MCF 10A (cell line): ENCODE measurements at regions not wholly inside any gene's neighbourhood (a gene's known extent, or its start where the extent isn't known, plus 50 kb on each side); places are given as distances from the start of the nearest gene placed in this dataset.

Source experiments
- BruUV-seq: library from RNA; stranded (reverse); fragments of 400-500 nt; replicated peaks from 2 replicates; lab custom pipeline; 2021; lab: Mats Ljungman, UMichigan
- CTCF ChIA-PET: fragments of 300-600 bp; sonication (Branson Sonifier 250); formaldehyde crosslinking; extraction: SDS; loops from one replicate; lab custom pipeline; 2021; ENCODE audit warnings: antibody characterized with exemption, inconsistent platforms; lab: Yijun Ruan, JAX
- POLR2A ChIA-PET: fragments of 300-600, 350-650 bp; sonication (Branson Sonifier 250); formaldehyde crosslinking; extraction: SDS; loops from one replicate; lab custom pipeline; 2020; ENCODE audit warnings: antibody characterized with exemption, inconsistent platforms; lab: Yijun Ruan, JAX
- DNase-seq: peaks from one replicate; pipeline ENCODE4 v3.0.0-alpha.2; 2018; ENCODE audit not compliant: unreplicated experiment
- H3K27ac Mint-ChIP-seq: one replicate; pipeline ENCODE4 v1.8.0; 2022; ENCODE audit warnings: mild to moderate bottlenecking, low read depth, mixed read lengths; ENCODE audit not compliant: unreplicated experiment
- H3K27me3 Mint-ChIP-seq: one replicate; pipeline ENCODE4 v1.8.0; 2022; ENCODE audit warnings: mixed read lengths; ENCODE audit not compliant: insufficient read depth, unreplicated experiment
- H3K36me3 Mint-ChIP-seq: one replicate; pipeline ENCODE4 v1.8.0; 2022; ENCODE audit warnings: mild to moderate bottlenecking, moderate library complexity, mixed read lengths; ENCODE audit not compliant: insufficient read depth, unreplicated experiment
- H3K4me1 Mint-ChIP-seq: one replicate; pipeline ENCODE4 v1.8.0; 2022; ENCODE audit warnings: mixed read lengths; ENCODE audit not compliant: insufficient read depth, unreplicated experiment
- H3K4me3 Mint-ChIP-seq: one replicate; pipeline ENCODE4 v1.8.0; 2022; ENCODE audit warnings: mild to moderate bottlenecking, moderate library complexity, mixed read lengths; ENCODE audit not compliant: unreplicated experiment
- H3K9me3 Mint-ChIP-seq: one replicate; pipeline ENCODE4 v1.8.0; 2022; ENCODE audit warnings: mixed read lengths; ENCODE audit not compliant: unreplicated experiment
- intact Hi-C: fragments of 100-400 bp; cut with micrococcal nuclease; formaldehyde crosslinking; loops from 2 replicates; pipeline ENCODE4 v1.14.1; 2022
- TF ChIP-seq, protein P1 (sequence below): fragments of 200-600 bp; IDR thresholded peaks from one replicate; pipeline ENCODE4 v1.8.0; 2022; ENCODE audit warnings: antibody characterized with exemption, mild to moderate bottlenecking; ENCODE audit not compliant: unreplicated experiment

DNA sequence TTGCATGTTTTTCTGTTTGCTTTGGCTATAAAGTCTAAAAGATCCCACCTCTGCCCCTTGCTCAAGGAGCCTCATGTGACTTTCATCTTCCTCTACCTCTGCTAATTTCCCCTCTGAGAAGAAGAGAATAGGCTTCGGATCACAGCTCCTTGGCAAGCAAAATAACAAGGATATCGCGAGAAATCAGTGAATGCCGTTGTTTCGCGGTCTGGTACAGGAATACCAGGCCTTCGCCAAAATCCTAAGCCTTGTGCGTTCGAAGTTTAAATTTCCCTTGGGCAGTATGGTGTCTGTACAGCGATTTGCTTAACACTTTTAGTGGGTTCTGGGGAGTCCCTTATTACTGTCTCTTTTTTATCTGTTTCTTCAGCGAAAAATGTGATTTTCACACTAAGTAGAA lies 142.3 kb downstream of the IRF8 start:
- H3K9me3 Mint-ChIP-seq: no peaks in the 10 kb centered on the region
- H3K27ac Mint-ChIP-seq: no peak overlapping the region
- no peak for DNase-seq
- TF ChIP-seq, protein P1, sequence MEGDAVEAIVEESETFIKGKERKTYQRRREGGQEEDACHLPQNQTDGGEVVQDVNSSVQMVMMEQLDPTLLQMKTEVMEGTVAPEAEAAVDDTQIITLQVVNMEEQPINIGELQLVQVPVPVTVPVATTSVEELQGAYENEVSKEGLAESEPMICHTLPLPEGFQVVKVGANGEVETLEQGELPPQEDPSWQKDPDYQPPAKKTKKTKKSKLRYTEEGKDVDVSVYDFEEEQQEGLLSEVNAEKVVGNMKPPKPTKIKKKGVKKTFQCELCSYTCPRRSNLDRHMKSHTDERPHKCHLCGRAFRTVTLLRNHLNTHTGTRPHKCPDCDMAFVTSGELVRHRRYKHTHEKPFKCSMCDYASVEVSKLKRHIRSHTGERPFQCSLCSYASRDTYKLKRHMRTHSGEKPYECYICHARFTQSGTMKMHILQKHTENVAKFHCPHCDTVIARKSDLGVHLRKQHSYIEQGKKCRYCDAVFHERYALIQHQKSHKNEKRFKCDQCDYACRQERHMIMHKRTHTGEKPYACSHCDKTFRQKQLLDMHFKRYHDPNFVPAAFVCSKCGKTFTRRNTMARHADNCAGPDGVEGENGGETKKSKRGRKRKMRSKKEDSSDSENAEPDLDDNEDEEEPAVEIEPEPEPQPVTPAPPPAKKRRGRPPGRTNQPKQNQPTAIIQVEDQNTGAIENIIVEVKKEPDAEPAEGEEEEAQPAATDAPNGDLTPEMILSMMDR: no peak
- no peak overlapping the region for H3K4me3 Mint-ChIP-seq
- BruUV-seq: no TSS peak
- no peaks in the 10 kb centered on the region for H3K4me1 Mint-ChIP-seq
- H3K27me3 Mint-ChIP-seq: peaks cover 69% of the 10 kb centered on the region
- intact Hi-C loops: no loop called here
- H3K36me3 Mint-ChIP-seq: no peaks in the 10 kb centered on the region
- ChIA-PET CTCF (interaction anchor here (1.1 kb wide), 1 partner anchor 220 kb away, joined by 3 read pairs; no protein-coding TSS in a partner anchor), POLR2A (no interaction called here)

DNA sequence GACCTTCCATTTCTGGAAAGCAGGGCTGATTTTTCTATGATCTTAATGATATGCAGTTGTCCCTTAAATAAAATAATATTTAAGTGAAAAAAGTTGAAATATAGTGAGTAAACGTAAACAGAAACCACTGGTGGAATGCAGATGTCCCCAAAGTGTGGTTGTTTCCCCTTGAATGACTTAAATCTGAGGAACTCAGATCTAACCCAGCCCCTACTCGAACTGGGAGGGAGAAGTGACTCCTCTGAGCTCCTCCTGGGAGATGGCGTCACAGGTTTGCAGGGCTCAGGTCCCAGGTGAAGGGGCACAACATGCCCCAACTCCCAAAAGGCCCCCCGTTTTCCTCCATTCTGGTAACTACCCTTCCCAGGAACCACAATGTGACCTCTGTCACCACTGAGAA lies 142.8 kb downstream of the IRF8 start:
- POLR2A ChIA-PET: no interaction called here
- H3K36me3 Mint-ChIP-seq: no peaks in the 10 kb centered on the region
- no peaks in the 10 kb centered on the region for H3K4me1 Mint-ChIP-seq
- CTCF ChIA-PET: interaction anchor here (1.1 kb wide), 1 partner anchor 221 kb away, joined by 3 read pairs; no protein-coding TSS in a partner anchor
- TF ChIP-seq, protein P1: no peak
- DNase-seq: no peak
- intact Hi-C loops: no loop called here
- H3K4me3 Mint-ChIP-seq: no peak overlapping the region
- H3K27me3 Mint-ChIP-seq: peaks cover 75% of the 10 kb centered on the region
- BruUV-seq: no TSS peak
- no peak overlapping the region for H3K27ac Mint-ChIP-seq
- no peaks in the 10 kb centered on the region for H3K9me3 Mint-ChIP-seq

DNA sequence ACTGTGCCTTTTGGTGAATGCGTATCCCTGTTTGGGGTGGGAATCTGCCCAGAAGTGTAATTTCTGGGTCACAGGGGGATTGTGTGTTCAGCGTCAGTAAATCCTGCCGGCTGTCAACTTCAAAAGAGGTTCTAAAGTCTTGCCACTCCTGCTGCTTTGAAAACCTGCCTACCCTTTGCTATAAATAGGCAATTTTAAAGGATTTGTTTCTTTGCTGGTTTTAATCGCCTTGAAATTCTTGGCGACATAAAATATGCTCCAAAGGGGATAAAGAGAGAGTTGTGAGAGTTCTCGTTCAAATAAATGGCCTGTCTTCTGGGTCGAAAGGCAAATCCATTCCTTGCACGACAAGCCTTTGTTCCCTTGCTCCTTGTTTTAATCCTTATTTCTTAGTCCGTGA lies 143.4 kb downstream of the IRF8 start:
- H3K27me3 Mint-ChIP-seq: peaks cover 81% of the 10 kb centered on the region
- no peak overlapping the region for H3K27ac Mint-ChIP-seq
- BruUV-seq: no TSS peak
- no peaks in the 10 kb centered on the region for H3K4me1 Mint-ChIP-seq
- H3K36me3 Mint-ChIP-seq: no peaks in the 10 kb centered on the region
- intact Hi-C loops: no loop called here
- TF ChIP-seq, protein P1: no peak
- CTCF ChIA-PET: no interaction called here
- POLR2A ChIA-PET: no interaction called here
- DNase-seq: no peak
- H3K9me3 Mint-ChIP-seq: no peaks in the 10 kb centered on the region
- no peak overlapping the region for H3K4me3 Mint-ChIP-seq

DNA sequence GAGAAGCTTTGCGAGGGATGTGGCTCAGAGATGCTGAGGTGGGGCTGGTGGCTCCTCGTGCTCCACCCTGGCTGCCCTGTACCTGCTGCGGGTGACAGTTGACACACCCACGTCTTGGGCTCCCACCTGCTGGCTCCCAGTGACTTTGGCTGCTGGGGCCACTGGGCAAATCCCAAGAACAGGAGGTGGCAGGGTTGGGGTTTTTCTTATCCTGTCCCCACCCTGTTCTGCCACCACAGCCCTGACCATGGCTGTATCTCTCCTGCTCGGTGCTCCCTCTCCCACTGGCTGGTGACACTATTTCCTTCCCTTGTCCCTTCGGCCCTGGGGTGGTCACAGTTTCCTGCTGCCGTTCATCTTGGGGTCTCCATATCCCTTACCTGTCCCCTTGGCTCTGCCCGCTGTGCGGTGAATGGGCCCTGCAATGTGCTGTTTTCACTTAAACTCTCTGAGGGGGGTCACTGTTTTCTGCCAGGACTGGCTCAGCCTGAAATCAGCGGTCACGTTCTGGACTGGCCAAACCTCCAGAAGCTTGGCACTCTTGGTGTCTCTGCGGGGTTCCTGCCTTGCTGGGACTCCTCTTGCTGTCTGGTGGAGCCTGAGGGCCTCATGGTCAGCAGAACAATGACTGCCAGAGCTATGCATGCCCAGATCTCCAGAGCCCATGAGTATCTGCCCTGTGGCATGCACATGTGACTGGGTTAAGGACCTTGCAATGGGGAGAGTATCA lies 144.2 kb downstream of the IRF8 start:
- H3K9me3 Mint-ChIP-seq: no peaks in the 10 kb centered on the region
- H3K36me3 Mint-ChIP-seq: no peaks in the 10 kb centered on the region
- H3K27me3 Mint-ChIP-seq: peaks cover 89% of the 10 kb centered on the region
- no TSS peak for BruUV-seq
- no peak overlapping the region for H3K4me3 Mint-ChIP-seq
- no peak for DNase-seq
- intact Hi-C loops: no loop called here
- POLR2A ChIA-PET: no interaction called here
- CTCF ChIA-PET: no interaction called here
- no peak overlapping the region for H3K27ac Mint-ChIP-seq
- H3K4me1 Mint-ChIP-seq: no peaks in the 10 kb centered on the region
- TF ChIP-seq, protein P1: no peak
